Activated CD8-positive, alpha-beta memory T cell treated with anti-CD3 and anti-CD28 coated beads, Interleukin-2, amount 50 U/mL, for 1 hour (primary cell): ENCODE measurements at regions not wholly inside any gene's neighbourhood (a gene's known extent, or its start where the extent isn't known, plus 50 kb on each side); places are given as distances from the start of the nearest gene placed in this dataset.
"Not testable (repeated sequence)": the region's sequence is repeated elsewhere in the genome, so short reads cannot be mapped to it uniquely, and the experiment has no call there.

ENCODE experiments used
- DNase-seq: peaks from one replicate; pipeline ENCODE4 v3.0.0-alpha.2; 2020; ENCODE audit errors: extremely low read depth

GRCh38 chr2:192669505-192670091 is 474.9 kb upstream of the TMEFF2 start:
- no peak for DNase-seq

DNA sequence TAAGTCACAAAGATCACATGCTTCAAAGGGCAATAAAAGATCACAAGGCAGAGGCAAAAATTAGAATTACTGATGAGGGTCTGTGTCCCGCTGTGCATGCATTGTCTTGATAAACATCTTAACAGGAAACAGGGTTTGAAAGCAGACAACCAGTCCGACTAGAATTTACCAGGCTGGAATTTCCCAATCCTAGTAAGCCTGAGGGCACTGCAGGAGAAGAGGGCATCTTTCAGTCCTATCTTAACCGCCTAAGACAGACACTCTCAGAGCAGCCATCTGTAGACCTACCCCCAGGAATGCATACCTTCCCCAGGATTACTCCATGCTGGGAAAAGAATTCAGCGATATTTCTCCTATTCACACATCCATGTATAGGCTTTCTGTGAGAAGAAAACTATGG is 465.8 kb upstream of the TMEFF2 start:
- DNase-seq = not testable (repeated sequence)

DNA sequence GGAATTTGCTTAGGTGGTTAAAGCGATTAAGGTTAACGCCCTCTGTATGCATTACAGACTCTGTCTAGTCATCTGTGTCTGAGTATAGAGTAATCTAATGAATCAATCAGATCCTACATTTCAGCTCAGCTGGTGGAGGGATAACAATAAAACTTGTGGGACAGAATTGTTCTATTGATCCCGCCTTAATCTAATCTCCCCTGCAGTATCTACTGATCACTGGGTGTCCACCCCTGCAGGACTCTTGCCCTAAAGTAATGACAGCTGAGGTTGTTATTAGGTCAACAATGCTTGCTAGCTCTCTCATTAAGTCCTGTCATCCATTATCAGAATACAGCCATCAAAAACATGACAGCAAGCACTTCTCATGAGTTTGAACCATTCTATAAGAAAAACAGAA is 462.6 kb upstream of the TMEFF2 start:
- DNase-seq = no peak

- DNase-seq = no peak
Measured at GRCh38 chr2:192655916-192656315, 461.2 kb upstream of the TMEFF2 start.

DNA sequence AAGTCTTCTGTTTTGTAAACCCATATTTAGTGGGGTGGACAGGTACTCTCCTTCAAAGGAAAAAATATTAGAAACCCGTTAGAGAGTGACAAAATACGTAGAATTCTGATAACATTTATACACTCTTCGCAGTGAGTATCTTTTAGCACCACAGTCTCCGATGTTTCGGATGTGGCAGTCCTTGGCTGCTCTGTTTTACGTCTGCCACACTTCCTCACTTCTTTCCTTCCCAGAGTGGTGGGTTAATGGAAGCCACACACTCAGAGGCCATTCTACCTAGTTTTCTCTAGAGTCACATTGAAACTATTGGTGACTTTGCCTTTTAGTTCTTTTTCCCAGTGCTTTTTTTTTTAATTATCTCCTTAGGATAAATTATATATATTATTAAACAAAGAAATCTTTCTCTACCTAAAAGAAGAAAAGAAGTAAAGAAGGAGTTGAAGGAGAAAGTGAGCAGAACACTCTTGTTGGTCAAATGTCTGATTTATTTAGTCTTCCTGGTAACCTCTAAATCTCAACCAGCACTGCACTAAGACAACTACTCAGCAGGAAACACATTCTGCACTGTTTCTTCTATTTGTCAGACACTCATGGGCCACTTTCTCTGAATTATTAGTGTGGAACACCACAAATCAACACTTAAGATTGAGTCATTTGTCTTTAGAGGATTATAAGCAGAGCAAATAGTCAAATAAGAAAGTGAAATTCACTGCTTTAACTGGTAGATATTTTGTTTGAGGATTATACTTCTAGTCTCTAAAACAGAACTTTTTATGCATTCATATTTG is 451.3 kb upstream of the TMEFF2 start:
- no peak for DNase-seq

- DNase-seq = no peak
Measured at GRCh38 chr2:192634557-192634956, 439.8 kb upstream of the TMEFF2 start.

DNA sequence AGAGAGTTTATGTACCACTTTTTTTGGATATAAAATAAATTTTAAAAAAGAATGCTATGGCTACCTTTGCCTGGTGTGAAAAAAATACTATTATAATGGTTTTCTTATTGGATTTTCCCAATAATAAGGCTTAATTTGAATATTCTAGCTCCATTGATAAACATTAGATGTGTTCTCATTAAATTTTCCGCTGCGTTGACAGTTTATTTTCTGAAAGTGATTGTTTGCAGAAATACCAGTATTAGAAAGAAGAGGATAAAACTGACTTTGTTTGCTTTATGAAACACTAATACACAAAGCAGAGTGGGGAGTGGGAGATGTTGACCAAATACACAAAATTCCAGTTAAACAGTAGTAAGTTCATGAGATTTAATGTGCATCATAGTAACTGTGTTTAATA is 433.3 kb upstream of the TMEFF2 start:
- no peak for DNase-seq

GRCh38 chr2:192615105-192615504 is 420.4 kb upstream of the TMEFF2 start:
- no peak for DNase-seq

- DNase-seq = no peak
Measured at GRCh38 chr2:192604295-192604694, 409.6 kb upstream of the TMEFF2 start.

DNA sequence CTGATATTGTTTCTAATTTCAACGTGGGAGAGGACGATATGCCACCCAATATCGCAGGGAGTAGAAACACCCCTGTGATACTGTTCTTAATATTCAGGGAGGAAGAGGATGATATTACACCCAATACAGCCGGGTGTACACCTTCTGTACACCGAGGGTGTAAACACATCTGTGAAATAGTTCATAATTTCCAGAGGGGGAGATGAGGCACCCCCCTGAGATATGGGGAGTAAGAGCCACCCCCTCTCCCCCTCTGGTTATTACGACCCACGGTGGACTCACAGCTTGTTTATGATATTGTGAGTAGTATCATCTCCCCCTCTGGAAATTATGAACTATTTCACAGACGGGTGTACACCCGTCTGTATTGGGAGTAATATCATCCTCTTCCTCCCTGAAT is 403.9 kb upstream of the TMEFF2 start:
- DNase-seq = not testable (repeated sequence)

GRCh38 chr2:192593561-192593960 is 398.8 kb upstream of the TMEFF2 start:
- DNase-seq = no peak

GRCh38 chr2:192591617-192592016 is 396.9 kb upstream of the TMEFF2 start:
- no peak for DNase-seq

GRCh38 chr2:192585418-192585817 is 390.7 kb upstream of the TMEFF2 start:
- no peak for DNase-seq

- DNase-seq = no peak
Measured at GRCh38 chr2:192584976-192585375, 390.2 kb upstream of the TMEFF2 start.

DNA sequence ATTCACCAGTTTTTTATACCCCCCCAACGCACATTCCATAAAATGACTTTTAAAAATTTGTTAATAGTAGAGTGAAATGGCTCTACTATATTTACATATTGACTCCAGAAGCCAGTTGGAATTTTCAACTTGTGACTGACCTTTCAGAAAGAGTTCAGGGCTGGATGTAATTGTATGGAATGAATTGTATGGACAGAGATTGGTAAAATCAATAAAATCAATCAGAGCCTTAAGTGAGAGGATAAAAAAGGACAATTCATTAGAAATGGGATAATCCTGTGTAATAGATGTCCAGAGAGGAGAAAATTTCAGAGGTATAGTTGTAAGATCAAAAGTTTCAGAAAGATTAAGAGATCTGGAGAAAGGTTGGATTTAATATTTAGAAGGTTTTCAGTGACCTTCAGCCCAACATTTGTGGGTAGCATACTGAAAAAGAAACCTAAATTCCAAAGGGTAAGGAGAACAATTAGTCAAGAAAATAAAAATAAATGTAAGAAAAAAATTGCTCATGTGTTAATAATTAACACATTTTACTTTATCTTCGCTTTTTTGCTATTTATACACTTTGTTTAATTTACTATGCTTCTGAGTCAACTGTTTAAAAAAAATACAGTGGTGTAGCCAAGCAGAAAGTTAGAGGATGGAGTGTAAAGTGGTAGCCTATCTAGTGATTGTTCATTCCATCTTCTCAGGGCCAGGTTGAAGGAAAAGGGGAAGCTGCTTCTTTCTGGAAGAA is 385.4 kb upstream of the TMEFF2 start:
- DNase-seq = no peak

DNA sequence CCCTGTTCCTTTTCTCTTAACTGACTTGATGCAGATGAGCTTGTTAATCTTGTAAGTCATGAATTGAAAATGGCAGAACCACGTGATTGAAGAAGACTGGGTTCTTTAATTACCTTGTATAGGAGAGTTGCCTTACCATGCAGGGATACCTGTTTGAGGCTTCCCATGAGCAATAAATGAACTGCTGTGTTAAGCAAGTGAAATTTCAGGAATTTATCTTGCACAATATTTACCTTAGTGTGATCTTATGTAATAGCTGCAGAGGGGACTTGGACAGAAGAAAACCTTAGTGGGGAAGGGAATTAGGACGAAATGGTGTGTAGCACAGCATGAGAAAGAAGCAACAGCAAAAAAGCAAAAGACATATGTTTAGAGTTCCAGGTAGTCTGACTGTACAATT is 384.0 kb upstream of the TMEFF2 start:
- no peak for DNase-seq

- DNase-seq = no peak
Measured at GRCh38 chr2:192577706-192578105, 383.0 kb upstream of the TMEFF2 start.

GRCh38 chr2:192574552-192574951 is 379.8 kb upstream of the TMEFF2 start:
- DNase-seq = no peak

DNA sequence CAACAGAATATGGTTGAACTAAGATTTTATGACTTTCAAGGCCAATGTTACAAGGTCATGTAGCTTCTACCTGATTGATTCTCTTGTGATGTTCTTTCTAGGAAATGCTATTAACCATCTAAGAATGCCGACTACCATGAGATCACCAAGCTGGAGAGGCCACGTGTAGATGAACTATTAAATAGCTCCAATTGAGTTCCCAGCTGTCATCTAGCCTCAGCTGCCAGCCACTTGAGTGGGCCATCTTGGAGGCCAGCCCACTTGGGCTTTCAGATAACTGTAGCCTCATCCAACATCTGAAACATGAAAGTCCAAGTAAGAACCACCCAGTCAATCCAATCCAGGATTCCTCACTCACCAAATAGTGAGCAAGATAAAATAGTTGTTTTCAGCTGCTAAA is 376.9 kb upstream of the TMEFF2 start:
- DNase-seq = no peak

DNA sequence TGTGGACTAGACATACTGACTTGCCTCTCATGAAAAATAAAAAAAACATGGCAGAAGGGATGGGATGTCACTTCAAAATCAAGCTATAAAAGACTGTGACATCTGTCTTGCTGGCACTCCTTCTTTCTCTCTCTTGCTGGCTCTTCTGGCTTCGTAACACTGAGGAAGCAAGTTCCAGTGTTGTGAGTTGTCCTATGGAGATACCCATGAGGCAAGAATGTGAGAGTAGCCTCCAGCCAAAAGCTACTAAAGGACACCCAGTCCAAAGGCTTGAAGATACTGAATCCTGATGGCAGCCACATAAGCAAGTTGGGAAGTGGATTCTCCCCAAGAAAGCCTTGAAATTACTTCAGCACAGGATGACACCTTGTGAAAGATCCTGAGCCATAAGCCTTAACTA is 376.1 kb upstream of the TMEFF2 start:
- DNase-seq = no peak

DNA sequence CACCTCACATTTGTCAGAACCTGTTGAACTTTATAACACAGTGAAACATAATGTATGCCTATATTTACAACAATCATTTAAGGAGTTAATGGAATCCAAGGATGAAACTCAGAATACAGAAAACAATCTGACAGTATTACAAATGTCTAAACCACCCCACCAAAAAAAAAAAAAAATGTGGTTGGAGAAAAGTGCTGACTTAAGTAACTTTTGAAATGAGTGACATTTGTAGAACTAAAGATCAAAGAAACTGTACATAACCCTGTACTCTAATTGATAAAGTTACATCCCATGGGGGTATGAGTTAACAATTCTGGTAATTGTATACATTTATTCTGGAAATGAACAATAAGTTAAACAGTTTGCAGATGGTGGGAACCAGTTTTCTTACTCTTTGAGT is 372.1 kb upstream of the TMEFF2 start:
- DNase-seq = no peak

- DNase-seq = no peak
Measured at GRCh38 chr2:192560326-192560725, 365.6 kb upstream of the TMEFF2 start.

DNA sequence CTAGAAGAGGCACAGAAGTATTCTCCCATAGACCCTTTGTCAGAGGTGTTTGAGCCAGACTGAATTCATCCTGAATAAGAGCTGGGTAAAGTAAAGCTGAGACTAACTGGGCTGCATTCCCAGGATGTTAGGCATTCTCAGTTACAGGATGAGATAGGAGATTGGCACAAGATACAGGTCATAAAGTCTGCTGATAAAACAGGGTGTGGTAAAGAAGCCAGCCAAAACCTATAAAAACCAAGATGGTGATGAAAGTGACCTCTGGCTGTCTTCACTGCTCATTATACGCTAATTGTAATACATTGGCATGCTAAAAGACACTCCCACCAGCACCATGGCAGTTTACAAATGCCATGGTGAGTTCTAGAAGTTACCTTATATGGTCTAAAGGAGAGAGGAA is 364.9 kb upstream of the TMEFF2 start:
- no peak for DNase-seq
